ENCODE measurements at regions not wholly inside any gene's neighbourhood (a gene's known extent, or its start where the extent isn't known, plus 50 kb on each side); places are given as distances from the start of the nearest gene placed in this dataset.

DNA sequence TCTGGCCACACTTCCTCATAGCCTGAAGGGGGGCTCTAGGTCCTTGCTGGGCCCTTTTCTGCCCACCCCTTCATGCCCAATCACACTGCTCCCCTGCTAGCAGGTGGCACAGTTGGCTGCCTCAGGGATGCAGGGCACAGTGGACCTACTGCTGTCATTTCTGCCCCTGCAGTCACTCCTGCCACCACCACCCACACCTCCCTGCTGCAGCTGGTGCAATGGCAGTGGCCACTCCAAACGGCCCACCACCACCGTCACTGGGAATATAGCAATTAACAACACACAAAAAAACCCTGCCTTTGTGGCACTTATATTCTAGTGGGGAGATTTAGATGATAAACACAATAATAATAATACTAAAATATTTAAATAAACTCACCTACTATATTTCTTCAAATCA, 162.4 kb upstream of the DUSP10 start:
- DNase-seq, result no peak

DNA sequence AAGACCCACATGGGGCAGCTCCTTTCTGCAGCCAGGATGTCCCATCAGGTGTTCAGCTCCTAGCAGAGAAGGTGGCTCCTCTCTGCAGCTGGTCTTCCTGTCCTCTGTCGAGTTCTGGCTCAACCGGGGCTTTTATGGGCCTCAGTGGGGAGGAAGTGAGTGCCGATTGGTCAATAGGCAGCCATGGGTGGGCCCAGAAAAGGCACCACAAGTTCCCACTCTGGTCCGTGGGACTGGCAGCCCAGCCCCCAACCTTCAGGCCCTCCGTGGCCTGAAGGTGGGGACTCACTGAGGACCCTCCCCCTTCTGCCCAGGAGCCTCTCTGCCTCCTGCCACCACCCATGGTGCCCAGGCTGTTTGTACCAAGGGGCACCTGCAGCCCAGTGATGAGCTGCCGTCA, 161.7 kb upstream of the DUSP10 start:
- DNase-seq, result no peak

DNA sequence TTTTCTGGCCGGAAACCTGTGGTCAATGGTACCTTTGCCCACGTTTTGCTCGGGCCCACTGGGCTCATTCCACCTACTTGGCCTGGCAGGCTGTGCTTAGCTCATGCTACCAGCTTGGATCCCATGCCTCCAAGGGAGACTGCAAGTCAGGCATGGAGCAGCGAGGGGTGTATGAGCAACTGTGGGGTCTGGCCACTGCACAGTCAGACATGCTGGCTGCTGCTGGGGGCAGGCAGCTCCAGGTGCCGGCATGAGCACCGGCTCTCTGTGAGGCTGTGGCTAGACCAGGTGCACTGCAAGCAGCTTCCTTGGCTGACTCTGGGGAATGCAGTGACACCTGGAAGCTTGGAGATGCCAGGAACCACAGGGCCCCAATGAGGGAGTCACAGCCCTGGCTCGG, 161.1 kb upstream of the DUSP10 start:
- no peak for DNase-seq

DNA sequence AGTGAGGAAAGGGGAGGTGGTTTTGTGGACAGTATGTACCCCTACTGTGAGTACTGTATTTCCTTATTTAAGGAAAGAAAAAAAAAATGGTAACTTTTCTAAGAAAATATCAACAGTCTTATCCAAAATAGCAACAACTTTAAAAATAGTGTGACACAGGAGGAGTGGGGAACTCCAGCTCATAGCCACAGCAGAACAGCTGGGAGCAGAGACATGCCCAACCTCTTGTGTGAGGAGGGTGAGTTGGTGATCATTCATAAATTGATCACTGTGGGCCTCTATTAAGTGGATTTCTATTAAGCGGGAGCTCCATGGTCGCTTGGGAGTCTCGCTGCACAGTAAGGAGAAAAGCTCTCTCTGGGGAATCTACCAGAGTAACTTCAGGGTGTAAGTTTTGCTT, 158.8 kb upstream of the DUSP10 start:
- no peak for DNase-seq

DNA sequence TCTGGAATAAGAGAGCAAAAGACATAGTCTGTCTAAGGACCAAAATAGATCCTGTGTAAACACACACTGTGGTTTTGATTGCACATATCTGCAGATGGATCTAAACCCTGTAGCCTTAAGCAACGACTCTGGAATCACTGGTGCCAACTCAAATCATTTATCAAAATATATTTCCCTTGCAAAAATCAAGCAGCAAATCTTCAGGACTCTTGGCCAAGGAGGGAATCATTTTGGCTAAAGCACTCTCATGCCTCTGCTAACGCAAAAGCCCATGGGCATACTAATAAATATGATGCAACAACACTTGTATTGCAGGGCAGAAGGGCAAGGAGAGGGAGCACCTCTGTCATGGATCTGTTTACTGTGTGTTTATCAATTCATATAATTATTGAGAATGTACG, 155.4 kb upstream of the DUSP10 start:
- no peak for DNase-seq

DNA sequence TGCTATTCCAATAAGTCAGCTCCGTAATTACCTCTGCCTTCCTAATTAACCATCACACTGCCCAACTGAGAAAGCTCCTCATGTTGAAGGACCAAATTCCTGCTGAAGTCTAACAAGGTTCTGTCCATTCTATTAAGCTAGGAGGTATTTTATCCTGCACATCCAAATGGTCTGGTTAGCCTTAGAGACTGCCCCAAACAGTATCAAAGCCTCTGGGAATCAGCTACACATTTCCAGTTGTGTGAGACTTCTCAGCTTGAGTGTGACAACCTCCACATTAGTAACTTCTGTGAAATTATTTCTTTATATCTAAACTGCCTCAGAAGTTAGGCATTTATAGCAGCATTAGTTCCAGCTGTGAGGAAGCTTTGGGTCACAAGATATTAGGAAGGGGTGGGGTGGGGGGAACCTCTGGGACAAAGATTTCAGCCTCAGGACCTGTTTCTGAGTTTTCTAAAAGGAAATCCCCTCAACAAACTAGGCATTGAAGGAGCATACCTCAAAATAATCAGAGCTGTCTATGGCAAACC, 150.5 kb upstream of the DUSP10 start:
- no peak for DNase-seq

DNA sequence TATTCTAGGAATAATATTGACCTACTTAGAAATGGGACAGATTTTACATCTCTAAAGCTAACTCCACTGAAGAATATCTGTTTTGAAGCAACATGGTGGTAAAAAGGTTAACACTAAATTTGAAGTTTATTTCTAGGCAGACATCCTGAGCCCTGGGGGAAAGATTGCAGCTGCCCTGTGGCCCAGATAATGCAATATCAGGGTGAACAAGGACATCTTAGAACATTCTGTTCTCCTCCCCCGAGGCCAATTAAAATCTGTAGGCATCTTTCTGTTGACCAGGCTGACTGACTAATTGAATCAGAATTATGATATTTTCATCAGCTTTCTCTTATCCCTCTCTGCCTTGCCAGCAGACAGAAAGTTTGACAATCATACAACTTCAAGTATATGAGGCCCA, 149.8 kb upstream of the DUSP10 start:
- DNase-seq, result no peak

DNA sequence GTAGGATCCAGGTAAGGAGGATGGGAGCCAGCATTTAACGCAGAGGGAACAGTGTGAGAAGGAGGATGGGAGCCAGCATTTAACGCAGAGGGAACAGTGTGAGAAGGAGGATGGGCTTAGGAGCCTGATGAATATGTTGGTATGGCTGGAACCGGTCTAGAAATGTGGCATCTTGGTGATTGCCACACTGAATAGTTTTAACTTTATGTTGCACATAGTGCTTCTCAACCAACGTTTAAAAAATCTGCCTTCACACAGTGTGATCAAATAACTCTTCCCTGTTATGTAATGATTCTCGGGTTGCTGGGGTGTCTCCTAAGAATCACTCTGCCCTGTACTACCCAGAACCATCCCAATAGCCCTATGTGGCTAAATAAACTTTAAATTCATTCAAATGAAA, 146.9 kb upstream of the DUSP10 start:
- no peak for DNase-seq

DNA sequence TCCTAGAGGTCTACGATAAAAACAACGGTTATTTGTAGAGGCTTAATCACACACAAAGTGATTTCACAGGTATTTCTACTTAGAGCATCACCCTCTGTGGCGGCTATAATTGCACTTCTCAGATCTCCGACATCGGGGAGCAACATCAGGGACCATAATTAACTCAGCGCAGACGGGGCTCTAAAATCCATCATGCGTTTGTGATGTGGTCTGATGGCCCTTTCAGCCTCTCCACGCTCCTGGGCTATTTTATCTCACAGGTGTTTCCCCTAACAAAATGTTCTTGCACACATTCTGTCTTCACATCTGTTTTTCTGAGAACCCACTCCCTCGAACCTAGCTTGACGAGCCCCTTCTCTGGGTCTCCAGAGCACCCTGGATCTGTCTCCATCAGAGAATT, 146.3 kb upstream of the DUSP10 start:
- DNase-seq, result no peak

DNA sequence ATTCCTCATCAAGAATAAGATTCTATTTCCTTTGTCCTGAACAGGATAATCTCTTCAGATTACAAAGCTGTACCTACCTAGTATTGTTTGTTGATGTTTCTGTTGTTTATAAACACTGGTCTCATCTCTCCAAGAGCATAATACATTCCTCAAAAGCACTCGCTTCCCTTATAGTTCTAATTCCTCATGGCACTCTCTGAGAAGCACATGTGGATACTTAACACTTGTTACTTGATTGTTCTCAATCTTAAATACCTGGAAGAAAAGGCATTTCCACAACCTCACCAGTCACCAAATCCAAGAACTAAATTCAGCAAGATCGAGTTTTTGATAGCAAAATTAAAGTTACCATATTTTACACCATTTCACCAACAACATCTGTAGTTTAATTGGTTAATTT, 145.9 kb upstream of the DUSP10 start:
- DNase-seq, result no peak

DNA sequence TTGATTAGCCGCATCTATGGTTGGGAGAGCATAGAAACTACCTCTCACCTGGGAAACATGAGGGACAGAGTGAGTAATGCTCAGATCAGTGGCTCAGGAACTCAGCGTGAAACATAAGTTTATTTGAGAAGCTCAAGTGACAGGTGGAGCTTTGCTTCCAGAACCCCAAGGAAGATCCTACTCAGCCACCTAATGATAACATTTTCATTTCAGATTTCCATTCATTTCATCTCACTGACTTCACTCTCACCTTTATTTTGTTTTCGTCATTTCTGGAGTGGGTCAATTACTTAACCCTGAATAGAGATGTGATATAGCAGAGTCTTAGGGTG, 145.5 kb upstream of the DUSP10 start:
- DNase-seq, result no peak

DNA sequence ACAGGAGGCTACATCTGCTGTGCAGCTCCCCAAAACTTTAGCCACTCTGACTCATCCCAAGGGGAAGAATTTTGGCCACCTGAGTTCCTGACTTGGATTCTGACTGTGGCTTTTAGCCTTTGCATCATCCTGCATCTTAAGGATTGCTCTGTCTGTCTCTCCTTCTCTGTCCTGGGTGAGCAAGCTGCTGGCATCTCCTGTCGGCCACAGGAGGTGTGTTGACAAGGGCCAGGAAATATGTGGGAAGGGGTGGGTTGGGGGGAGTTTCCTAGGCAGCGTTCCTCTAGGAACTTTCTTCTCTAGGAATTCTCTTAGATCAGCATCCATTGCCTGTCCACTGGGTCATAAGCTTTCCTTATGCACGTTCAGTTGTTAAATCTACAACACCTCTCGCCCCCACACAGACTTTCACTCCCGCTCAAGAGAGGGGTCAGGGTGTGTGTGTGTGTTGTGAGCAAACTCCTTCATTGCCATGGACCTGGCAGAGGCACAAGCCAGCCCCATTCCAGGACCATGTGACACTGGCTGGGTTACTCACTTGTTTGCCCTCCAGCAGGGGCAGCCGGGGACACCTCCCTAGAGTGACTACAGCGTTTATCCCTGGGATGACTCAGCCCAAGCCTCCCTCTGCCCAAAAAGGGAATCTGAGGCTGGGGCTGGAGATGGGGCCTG, 145.0 kb upstream of the DUSP10 start:
- no peak for DNase-seq

DNA sequence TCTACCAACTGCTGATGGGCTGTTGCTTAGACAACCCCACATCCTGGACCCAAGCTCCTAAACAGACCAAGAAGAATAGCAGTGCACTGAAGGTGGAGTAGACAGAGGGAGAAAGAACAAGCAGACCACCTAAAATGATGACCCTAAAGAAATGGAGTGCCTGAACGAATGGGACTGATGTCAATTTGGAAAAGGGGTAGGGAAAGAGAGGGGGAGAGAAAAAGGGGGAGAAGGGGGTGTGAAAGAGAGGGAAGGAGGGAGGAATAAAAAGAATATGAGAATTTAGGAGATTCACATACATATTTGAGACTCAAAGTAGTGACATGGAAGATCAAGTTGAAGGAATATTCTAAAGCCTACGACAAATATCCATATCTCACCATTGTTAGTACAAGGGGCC, 144.4 kb upstream of the DUSP10 start:
- no peak for DNase-seq

DNA sequence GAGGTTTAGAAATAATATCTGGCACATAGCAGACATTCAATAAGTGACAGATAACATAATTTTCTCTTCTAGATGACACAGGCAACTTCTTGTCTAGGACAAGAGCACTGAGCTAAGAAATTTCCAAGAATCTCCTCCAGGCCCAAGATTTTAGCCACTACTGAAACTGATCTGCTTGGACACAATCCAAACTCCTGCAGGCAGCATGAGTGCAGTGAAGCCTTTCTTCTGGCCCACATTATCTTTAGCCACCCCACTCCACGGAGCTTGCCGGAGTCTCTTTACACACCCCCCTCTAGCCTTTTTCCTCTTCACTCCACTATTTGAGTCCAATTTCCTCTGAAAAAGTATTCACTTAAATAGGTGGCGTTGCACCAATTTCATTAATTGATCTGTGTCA, 142.9 kb upstream of the DUSP10 start:
- DNase-seq, result no peak

DNA sequence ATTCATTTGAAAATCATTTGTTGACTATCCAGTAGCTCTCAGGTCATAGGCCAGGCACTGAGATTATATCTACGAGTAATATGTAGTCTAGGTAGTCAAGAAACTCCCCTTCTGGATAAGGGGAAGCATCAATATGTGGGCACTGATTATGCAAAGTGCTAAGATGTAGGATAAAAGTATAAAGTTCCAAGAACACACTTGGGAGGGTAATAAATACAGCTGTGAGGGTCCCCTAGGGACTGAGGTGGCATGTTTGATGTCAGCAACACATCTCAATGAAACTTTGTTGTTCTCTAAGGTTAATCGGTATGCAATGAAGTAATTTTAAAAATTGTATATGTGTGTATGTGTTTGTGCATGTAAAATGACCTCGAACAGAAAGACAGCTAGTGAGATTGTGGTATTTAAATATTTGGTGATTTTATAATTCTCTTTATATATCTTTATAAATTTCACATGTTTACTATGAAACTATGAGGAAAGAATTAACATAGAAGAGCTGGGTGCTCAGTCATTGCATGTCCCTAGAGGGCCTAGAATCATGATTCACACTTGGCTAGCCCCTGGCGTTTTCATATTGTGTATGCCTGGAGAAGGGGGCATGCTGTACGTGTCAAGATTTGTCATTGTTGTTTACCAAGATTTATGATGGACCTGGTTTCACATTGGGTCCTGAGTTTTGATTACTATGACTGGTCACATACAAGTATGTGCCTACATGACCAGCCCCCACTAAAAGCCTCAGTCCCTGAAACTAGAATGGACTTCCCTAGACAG, 140.1 kb upstream of the DUSP10 start:
- no peak for DNase-seq

DNA sequence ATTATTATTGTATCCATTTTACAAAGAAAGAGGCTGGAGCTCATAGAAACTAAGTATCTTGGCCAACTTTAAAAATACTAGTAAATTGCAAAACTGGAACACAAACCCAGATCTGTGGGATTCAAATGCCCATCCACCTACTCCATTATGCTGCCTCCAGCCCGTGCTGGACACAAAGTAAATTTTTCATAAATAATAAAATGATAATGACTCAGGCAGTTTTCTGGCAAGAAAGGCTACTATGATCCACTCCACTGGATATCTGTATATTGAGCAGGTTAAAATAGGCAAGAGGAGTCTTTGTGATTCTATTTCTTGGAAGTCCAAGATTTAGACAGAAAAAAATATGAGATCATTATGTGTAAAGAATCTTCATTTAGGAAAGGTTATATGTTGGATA, 138.3 kb upstream of the DUSP10 start:
- no peak for DNase-seq

DNA sequence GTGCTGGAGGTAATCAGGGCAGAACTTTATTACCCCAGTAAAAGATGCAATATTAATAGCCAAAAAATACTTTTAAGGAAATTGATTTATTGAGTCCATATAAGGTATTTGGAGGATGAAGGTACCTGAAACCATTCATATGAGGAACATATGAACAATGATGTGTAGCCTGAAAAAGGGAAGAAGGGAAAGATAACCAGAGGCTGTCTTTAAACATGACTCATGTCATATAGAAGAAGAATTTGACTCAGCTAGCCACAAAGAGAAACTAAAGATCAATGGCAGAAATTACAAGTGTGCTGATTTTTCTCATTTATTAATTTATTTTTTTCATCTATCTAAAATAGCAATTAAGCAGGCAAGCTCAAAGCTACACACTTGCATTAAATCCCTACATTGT, 136.2 kb upstream of the DUSP10 start:
- DNase-seq, result no peak

DNA sequence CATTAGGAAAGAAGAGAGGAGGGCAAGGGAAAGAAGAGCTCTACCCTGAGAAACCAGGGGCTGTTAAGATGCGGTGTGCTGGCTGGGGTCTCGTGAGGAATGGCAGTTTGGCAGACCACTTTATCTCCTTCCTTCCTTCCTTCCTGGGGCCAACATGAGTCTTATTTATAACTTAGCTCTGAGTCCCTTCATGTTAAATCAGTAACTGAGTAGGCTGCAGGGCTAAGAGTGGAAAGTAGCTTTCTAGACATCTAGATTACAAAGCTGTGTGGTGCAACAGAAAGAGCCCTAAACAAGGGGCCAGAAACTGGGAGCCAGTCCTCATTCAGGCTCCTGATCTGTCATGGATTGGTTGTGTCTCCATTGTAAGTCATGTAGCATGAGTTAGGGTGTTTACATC, 135.4 kb upstream of the DUSP10 start:
- no peak for DNase-seq

DNA sequence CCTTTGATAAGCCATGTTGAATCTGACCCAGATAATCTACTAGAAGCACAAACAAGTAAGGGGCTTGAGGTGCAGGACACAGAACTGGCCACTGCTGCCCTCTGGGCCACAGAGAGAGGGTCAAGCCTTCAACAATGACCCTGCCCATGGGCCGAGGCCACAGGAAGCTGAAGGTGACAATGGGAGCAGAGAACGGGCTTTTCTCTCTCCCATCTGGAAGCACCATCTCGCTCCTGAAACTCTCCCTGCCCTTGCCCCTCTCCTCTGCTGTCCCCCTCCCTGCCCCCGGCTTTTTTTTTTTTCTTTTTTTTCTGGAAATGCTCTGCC, 133.1 kb upstream of the DUSP10 start:
- DNase-seq, result no peak

DNA sequence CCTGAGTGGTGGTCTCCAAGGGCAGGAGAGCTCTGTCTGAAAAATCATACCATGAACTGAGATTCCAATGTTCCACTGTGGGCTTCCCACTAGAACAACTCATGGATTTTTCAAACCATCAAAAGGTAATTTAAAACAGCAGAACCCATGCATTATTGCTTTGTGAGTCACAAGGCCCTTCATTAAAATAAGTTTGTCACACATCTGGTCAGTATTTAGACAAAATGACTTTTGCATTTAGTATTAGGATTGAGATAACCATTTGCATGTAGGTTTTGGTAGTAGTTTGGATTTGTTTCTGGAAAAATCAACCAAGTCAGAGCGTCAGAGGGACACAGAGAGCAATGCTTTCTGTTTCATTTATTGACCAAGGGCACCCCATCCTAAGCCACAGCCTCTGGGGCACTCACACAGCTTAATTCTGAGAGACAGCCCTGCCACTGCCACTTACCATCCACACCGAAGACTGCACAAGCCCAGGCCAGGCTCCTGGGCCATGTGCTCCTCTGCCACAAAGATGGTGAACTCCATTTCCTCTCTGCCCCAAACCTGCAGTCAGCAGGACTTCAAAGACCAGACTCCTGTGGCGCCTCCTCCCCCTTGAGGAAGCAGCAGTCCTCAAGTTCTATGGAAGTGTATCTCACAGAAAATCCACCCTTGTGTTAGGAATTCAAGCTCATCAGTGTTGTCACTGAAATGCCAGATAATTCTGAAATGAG, 132.6 kb upstream of the DUSP10 start:
- DNase-seq, result no peak

DNA sequence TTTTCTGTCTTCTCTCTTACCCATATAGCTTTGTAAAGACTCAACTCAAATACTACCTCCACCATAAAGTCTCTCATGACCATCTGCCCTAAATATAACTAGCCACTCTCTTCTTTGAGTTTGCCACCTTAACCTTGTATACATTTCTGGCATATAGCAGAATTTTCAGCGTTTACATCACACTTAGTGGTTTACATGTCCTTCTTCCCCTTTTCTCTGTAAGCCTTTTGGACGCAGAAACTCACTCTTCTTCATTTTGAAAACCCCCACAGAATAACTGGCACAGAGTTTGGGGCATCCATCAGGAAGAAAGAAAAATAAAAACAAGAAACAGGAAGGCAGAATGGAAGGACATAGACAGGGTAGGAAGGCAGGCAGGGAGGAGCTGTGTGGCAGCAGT, 131.8 kb upstream of the DUSP10 start:
- DNase-seq, result no peak

DNA sequence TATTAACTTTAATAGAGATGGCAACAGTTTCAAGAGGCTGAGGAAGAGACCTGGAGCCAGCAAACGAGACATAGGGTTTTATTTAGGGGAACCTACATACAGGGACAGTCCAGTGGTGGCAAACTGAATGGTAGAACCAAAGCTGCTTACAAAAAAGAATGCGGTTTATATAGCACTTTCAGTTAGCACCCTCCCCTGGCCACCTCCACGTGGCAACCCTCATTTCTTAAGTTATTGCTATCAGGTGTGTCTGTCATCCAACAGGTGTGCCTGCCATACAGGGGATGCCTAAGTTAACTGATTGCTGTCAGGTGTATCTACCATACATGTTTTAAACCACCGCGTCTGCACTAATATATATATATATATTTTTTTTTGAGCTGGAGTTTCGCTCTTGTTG, 129.2 kb upstream of the DUSP10 start:
- DNase-seq, result no peak

DNA sequence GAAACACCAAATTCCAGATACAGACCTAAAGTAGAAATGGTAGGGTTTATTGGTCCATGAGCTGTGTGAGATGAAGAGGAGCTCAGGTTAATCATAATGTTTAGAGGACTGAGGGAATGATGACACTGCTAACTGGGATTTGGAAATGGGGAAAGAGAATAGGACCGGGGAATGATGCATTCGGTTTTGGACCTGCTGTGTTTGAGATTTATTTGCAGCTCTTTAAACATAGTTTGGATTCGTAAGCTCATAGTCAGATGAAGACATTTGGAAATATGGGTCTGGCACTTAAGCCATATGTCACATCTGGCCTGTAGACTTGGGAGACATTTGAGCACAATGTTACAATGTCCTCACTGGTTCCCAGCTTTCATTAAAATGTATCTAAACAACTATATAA, 127.9 kb upstream of the DUSP10 start:
- no peak for DNase-seq

DNA sequence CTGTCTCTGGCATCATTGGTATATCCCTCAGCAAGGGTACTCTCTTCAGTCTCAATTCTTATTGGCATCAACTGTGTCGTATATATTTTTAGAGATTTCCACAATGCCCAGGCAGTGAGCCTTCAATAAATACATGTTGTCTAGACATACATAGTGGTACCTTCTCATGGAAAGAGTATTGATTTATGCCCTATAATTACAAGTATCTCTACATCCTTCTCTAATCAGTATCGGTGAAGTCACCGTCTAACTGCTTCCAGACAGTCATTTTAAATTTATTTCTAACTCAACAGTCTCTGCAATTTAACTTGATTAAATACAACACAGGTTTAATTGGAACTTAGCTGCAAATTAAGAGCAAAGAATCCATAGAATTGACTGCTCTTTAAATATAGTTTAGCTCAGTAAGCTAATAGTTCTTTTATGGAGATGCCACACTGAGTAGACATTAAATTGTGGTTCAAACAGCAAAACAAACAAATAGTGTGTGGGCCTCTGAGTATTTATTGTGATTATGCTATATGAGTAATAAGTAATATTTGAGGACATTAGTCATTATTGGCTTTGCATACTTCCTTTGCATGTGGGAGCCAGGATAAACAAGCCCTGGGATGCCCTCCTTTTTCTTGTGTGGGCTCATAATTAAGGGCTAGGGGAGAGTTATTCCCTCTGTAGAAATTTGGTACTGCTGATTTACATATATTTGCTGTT, 126.9 kb upstream of the DUSP10 start:
- no peak for DNase-seq
